GM23338 (cell line): ENCODE measurements at regions not wholly inside any gene's neighbourhood (a gene's known extent, or its start where the extent isn't known, plus 50 kb on each side); places are given as distances from the start of the nearest gene placed in this dataset.
A peak's percentile ranks its signal among the peaks of the same experiment; 100 is the strongest.

Experiments
- ATAC-seq: fragments of 200-7000 bp; cut with Tn5 transposase; 3 replicates; pipeline ENCODE4 v1.9.1; 2020
- DNase-seq: peaks from one replicate; pipeline ENCODE4 v3.0.0-alpha.2; 2015; ENCODE audit warnings: low spot score
- H2AFZ ChIP-seq: fragments of 200-600 bp; sonication (generic); 2 replicates; pipeline ENCODE4 v1.8.0; 2016; ENCODE audit warnings: antibody characterized with exemption, mild to moderate bottlenecking, moderate library complexity
- H3F3A ChIP-seq: fragments of 200-600 bp; sonication (generic); replicated peaks from 2 replicates; pipeline ENCODE4 v1.8.0; 2017; ENCODE audit warnings: antibody characterized with exemption, mixed run types, low read depth
- H3K27ac ChIP-seq: fragments of 200-600 bp; sonication (generic); 2 replicates; pipeline ENCODE4 v1.6.1; 2016; ENCODE audit warnings: low read depth
- H3K27me3 ChIP-seq: fragments of 200-600 bp; sonication (generic); 2 replicates; pipeline ENCODE4 v1.8.0; 2016; ENCODE audit warnings: mild to moderate bottlenecking, mixed run types, moderate library complexity; ENCODE audit not compliant: insufficient read depth
- H3K36me3 ChIP-seq: fragments of 200-600 bp; sonication (generic); 2 replicates; pipeline ENCODE4 v1.8.0; 2016; ENCODE audit warnings: mild to moderate bottlenecking; ENCODE audit not compliant: insufficient read depth
- H3K4me1 ChIP-seq: fragments of 200-600 bp; sonication (generic); 2 replicates; pipeline ENCODE4 v1.8.0; 2016; ENCODE audit warnings: mild to moderate bottlenecking, moderate library complexity; ENCODE audit not compliant: insufficient read depth
- H3K4me2 ChIP-seq: fragments of 200-600 bp; sonication (generic); 2 replicates; pipeline ENCODE4 v1.7.1; 2017; ENCODE audit warnings: mixed run types
- H3K4me3 ChIP-seq: fragments of 200-600 bp; sonication (generic); 2 replicates; pipeline ENCODE4 v1.6.1; 2016; ENCODE audit warnings: mixed run types
- H3K79me2 ChIP-seq: fragments of 200-600 bp; sonication (generic); replicated peaks from 2 replicates; pipeline ENCODE4 v1.8.0; 2017; ENCODE audit warnings: mild to moderate bottlenecking; ENCODE audit not compliant: insufficient read depth
- H3K9me2 ChIP-seq: fragments of 200-600 bp; sonication (generic); 2 replicates; pipeline ENCODE4 v1.8.0; 2017; ENCODE audit not compliant: insufficient read depth
- H4K20me1 ChIP-seq: fragments of 200-600 bp; sonication (generic); replicated peaks from 2 replicates; pipeline ENCODE4 v1.8.0; 2017; ENCODE audit warnings: mild to moderate bottlenecking; ENCODE audit not compliant: insufficient read depth
- H3K27ac Mint-ChIP-seq: 2 replicates; pipeline ENCODE4 v1.8.0; 2020; ENCODE audit warnings: inconsistent platforms, mild to moderate bottlenecking, moderate library complexity, mixed read lengths
- H3K27me3 Mint-ChIP-seq: 3 replicates; pipeline ENCODE4 v1.8.0; 2022; ENCODE audit warnings: low read depth, mild to moderate bottlenecking, moderate library complexity, mixed read lengths, inconsistent platforms; ENCODE audit not compliant: insufficient read depth, poor library complexity
- H3K36me3 Mint-ChIP-seq: 3 replicates; pipeline ENCODE4 v1.8.0; 2021; ENCODE audit warnings: low read depth, mild to moderate bottlenecking, inconsistent platforms, moderate library complexity, mixed read lengths
- H3K4me1 Mint-ChIP-seq: 3 replicates; pipeline ENCODE4 v1.8.0; 2020; ENCODE audit warnings: mild to moderate bottlenecking, inconsistent platforms, mixed read lengths
- H3K4me3 Mint-ChIP-seq: 3 replicates; pipeline ENCODE4 v1.8.0; 2021; ENCODE audit warnings: moderate library complexity, mild to moderate bottlenecking, inconsistent platforms, mixed read lengths
- H3K9me3 Mint-ChIP-seq: 3 replicates; pipeline ENCODE4 v1.8.0; 2020; ENCODE audit warnings: moderate library complexity, mild to moderate bottlenecking, inconsistent platforms, mixed read lengths
- CTCF ChIP-seq, 2 experiments: fragments of 200-600 bp in 1 of 2; sonication (generic) in 1 of 2; conservative IDR thresholded peaks; 2 replicates each; pipeline versions ENCODE4 v1.5.1 to v1.6.1; 2016 to 2017; ENCODE audit warnings: antibody characterized with exemption in 2 of 2, low read depth in 2 of 2, mild to moderate bottlenecking in 2 of 2, moderate library complexity in 1 of 2
- NANOG ChIP-seq: IDR thresholded peaks from 2 replicates; pipeline ENCODE4 v1.6.1; 2016; ENCODE audit warnings: antibody characterized with exemption, borderline replicate concordance
- REST ChIP-seq: IDR thresholded peaks from one replicate; pipeline ENCODE4 v1.6.1; 2018; ENCODE audit warnings: antibody characterized with exemption; ENCODE audit not compliant: unreplicated experiment
- ZNF331 ChIP-seq: fragments of 250-450 bp; sonication (Bioruptor Pico); IDR thresholded peaks from 2 replicates; pipeline ENCODE4 v1.5.0; 2020; ENCODE audit warnings: low read depth, mild to moderate bottlenecking, moderate library complexity
- ZNF462 ChIP-seq: fragments of 250-450 bp; sonication (Bioruptor Pico); IDR thresholded peaks from 2 replicates; pipeline ENCODE4 v1.5.0; 2020; ENCODE audit warnings: mild to moderate bottlenecking, moderate library complexity

- Histone ChIP-seq H3K27me3 (no peaks in the 10 kb centered on the region), H3K27ac (no peak overlapping the region), H2AFZ (no peak overlapping the region), H4K20me1 (no peaks in the 10 kb centered on the region), H3K9me2 (no peaks in the 10 kb centered on the region), H3K4me1 (no peaks in the 10 kb centered on the region), H3K36me3 (no peaks in the 10 kb centered on the region), H3K4me3 (no peak overlapping the region), H3K4me2 (no peak overlapping the region), H3F3A (no peaks in the 10 kb centered on the region), H3K79me2 (no peaks in the 10 kb centered on the region)
- H3K4me3 Mint-ChIP-seq, result no peak overlapping the region
- no peaks in the 10 kb centered on the region for H3K9me3 Mint-ChIP-seq
- no peaks in the 10 kb centered on the region for H3K4me1 Mint-ChIP-seq
- no peak for TF ChIP-seq REST
- TF ChIP-seq CTCF (conservative IDR thresholded peaks at IDR 0.05; ENCODE audit: low read depth in 2 of 2), result peak in 1 of 2 experiments; percentile 44; a peak in 2 of 4 replicates
- no peak for TF ChIP-seq NANOG
- no peaks in the 10 kb centered on the region for H3K27me3 Mint-ChIP-seq
- ATAC-seq (no peak; the same call in 2 of the 3 replicates), DNase-seq (no peak)
- no peak overlapping the region for H3K27ac Mint-ChIP-seq
- H3K36me3 Mint-ChIP-seq, result no peaks in the 10 kb centered on the region
Observed at GRCh38 chr18:29616867-29617266, 1425.7 kb downstream of the DSC3 start.

GRCh38 chr18:29608982-29609381 is 1432.1 kb upstream of the CDH2 start:
- no peak for DNase-seq
- H3K79me2 ChIP-seq, result no peaks in the 10 kb centered on the region
- no peaks in the 10 kb centered on the region for H3K27me3 ChIP-seq
- TF ChIP-seq ZNF462 (CRISPR knock-in tag), result no peak
- TF ChIP-seq ZNF331 (CRISPR knock-in tag), result no peak
- no peak overlapping the region for H3K4me3 ChIP-seq
- peaks cover 4% of the 10 kb centered on the region; the same call in 1 of the 2 replicates for H3K36me3 ChIP-seq
- Mint-ChIP-seq H3K9me3 (peaks cover 33% of the 10 kb centered on the region), H3K4me1 (no peaks in the 10 kb centered on the region), H3K27ac (no peak overlapping the region), H3K4me3 (no peak overlapping the region), H3K27me3 (no peaks in the 10 kb centered on the region), H3K36me3 (peaks cover 30% of the 10 kb centered on the region)
- no peak for ATAC-seq
- no peaks in the 10 kb centered on the region for H4K20me1 ChIP-seq
- H3K9me2 ChIP-seq, result 0 out of 2 replicates have a peak, but pooled peaks cover 4% of the 10 kb centered on the region
- H2AFZ ChIP-seq, result no peak overlapping the region
- H3K27ac ChIP-seq, result no peak overlapping the region
- H3K4me2 ChIP-seq, result no peak overlapping the region
- H3F3A ChIP-seq, result no peaks in the 10 kb centered on the region
- no peaks in the 10 kb centered on the region for H3K4me1 ChIP-seq
